HG03575 (cell line): ENCODE measurements at regions not wholly inside any gene's neighbourhood (a gene's known extent, or its start where the extent isn't known, plus 50 kb on each side); places are given as distances from the start of the nearest gene placed in this dataset.

Experiments
- ATAC-seq: cut with Tn5 transposase; IDR thresholded peaks from one replicate; pipeline ENCODE4 v1.9.1; 2021; ENCODE audit not compliant: unreplicated experiment, insufficient number of reproducible peaks, low FRiP score; ENCODE audit errors: extremely low read depth

DNA sequence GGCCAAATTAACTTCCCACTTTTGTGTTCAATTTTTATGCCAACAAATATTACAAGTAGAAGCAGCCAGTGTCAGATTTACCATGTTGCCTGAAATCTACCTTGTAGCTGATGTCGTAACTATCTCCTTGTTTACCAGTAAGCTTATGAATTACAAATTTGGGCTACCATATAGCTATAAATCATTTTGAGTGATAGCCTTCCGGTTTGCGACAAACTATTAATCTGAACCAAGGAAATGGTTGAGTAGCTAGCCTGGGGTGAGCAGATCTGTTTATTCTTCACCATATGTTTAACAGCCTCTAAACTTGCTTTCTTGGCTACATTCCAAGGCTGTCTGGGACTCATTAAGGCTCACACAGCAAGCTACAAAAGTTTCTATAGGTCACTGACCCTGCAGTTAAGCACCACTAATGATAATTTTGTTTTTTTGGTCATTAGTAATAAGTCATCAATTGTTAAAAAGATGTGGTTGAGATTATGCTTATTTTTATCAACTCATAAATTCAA is 218.7 kb upstream of the SPOCK3 start:
- ATAC-seq = no peak

DNA sequence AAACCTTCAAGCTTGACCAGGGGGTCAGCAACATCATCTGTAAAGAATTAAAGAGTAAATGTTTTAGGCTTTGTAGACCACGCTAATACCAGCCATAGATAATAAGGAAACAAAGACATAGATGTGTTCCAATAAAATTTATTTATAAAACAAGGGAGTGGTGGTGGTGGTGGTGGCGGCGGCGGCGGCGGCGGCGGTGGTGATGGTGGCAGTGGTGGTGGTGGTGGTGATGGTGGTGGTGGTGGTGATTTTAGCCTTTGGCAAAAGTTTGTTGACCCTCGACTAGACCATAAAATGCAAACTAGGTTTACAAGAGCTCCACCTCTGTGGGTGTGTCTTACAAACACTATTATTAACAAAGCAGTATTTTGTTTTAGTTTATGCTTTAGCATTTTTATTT is 222.3 kb upstream of the SPOCK3 start:
- ATAC-seq = no peak

DNA sequence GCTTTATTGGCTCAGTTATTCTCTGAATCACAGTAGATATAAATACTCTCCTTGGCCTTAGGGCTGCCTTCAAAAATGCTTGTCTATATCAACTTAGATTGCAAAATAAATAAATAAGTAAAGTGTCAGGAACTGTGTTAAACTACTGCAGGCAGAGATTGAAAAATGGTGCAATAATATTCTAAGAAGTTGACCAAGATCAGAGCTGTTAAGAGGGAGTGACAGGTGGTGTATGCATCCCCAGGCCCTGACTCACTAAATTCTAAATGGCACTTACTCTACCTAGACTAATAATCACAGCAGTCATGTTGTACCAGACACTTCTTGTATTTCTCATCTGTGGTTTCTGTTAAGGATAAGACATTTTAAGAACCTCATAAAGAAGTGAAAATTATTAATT is 235.1 kb upstream of the SPOCK3 start:
- ATAC-seq = no peak

DNA sequence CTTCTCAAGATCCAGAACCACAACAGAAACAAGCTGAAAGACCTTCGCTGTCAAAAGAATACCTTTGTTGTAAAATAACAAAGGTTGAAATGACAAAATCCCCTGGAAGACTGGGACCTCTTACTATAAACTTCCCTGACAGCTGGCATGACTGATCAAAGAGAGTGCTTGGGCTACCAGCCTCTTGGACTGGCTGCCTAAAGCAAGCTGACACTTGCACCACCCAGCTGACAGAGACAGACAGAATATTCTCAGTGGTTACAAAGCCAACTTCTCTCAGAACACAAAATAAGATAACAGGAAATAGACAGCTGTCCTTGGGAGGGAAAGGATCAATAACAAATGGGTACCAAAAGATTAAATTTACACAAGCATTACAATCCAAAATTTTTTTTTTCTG is 241.7 kb upstream of the SPOCK3 start:
- no peak for ATAC-seq

DNA sequence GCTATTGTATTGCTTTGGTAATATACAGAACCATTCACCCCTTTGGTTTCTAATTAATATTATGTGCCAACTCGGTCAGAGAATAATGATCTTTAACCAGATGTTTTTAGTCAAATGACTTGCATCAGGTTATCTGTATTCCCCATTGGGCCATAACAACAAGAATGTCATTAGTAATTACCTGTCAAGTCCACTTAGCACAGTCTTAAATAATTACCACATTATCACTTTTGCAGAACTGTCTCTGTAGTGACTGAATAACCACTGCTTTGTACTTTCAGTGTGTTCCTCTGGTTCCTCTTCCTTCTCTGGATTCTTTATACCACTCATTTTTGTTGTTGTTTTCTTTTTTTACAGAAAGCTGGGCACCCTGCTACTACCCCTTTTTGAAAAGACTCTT is 257.7 kb upstream of the SPOCK3 start:
- ATAC-seq = no peak

DNA sequence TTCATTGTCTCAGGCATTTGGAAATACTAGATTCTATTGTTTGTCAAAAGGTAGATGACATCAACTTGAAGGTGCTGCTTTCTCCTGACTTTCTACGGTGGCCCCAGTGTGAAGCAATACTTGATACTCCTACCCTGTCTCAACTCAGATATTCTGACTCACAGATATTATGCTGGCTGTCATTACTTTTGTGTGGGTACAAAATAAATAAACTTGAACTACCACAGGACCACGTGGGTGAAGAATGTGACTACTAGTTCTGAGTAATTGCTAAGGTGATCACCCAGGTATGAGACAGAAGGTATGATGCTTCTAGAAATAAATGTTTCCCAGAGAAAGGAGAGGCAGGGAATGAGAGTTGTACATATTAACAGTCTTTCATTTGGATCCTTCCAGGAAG is 275.3 kb upstream of the SPOCK3 start:
- ATAC-seq = no peak

DNA sequence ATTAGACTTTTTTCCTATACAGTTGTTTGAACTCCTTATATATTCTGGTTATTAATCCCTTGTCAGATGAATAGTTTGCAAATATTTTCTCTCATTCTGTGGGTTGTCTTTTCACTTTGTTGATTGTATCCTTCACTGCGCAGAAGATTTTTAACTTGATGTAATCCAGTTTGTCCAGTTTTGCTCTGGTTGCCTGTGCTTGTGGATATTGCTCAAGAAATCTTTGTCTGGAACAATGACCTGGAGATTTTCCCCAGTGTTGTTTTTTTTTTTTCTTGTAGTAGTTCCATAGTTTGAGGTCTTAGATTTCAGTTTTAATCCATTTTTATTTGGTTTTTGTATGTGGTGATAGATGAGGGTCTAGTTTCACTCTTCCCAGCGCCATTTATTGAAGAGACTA is 289.8 kb upstream of the SPOCK3 start:
- ATAC-seq = no peak

DNA sequence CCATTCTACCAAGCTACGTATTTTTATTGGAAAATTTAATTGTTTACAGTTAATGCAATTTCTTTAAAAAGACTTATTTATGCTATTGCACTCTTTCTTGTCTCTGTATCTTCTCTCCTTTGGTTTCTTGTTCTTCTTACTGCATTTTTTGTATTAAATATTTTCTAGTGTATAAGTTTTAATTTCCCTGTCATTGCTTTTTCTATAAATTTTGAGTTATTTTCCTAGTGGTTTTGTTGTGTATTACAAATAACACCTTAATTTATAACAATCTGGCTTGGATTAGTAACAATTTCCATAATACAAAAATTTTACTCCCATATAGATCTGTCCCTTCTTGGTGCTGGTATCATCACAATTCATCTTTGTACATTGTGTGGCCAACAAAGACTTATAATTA is 303.5 kb upstream of the SPOCK3 start:
- no peak for ATAC-seq

DNA sequence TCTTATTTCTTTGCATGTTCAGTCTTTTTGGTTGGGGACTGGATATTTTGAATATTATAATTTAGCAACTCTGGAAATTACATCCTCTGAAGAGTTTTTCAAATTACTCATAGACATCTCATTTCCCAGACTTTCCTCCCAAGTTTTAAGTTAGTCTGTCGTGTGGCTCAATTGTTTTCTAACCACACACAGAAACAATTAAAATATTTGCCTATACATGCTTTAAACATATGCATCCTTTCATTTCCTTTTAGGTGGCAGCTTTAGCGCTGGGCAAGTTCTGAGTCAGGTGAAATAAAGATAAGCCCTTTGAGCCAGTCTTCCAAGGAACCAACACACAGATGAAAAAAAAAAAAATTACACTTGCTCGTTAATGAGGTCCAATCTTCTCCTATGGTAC is 307.0 kb upstream of the SPOCK3 start:
- no peak for ATAC-seq

DNA sequence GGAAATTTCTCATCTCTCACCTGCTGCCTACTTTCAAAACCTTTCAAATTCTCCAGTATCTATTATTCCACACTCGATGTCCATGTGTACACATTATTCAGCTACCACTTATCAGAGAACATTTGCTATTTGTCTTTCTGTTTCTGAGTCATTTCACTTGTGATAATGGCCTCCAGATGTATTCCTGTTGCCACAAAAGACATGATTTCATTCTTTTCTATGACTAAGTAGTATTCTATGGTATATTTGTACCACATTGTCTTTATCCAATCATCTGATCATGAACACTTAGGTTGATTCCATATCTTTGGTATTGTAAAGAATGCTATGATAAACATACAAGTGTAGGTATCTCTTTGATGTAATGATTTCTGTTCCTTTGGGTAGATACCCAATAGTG is 310.1 kb upstream of the SPOCK3 start:
- ATAC-seq = no peak

DNA sequence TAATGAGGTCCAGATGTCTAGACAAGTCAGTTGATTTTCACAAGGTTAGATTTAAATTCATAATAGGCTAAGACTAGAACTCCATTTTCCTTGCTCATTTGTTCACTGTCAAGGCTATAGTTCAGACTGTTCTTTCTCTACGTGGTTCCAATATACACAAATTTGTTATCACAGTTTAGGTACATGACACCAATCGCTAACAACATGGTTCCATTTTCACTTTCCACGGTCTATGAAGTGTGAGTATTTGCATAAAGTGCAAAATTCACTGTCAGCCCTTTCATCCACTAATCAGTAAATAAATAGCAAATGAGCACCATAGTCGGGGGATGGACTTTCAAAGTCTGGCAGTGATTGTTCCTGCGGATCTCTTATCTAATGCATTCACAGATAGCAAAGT is 315.7 kb upstream of the SPOCK3 start:
- ATAC-seq = no peak

DNA sequence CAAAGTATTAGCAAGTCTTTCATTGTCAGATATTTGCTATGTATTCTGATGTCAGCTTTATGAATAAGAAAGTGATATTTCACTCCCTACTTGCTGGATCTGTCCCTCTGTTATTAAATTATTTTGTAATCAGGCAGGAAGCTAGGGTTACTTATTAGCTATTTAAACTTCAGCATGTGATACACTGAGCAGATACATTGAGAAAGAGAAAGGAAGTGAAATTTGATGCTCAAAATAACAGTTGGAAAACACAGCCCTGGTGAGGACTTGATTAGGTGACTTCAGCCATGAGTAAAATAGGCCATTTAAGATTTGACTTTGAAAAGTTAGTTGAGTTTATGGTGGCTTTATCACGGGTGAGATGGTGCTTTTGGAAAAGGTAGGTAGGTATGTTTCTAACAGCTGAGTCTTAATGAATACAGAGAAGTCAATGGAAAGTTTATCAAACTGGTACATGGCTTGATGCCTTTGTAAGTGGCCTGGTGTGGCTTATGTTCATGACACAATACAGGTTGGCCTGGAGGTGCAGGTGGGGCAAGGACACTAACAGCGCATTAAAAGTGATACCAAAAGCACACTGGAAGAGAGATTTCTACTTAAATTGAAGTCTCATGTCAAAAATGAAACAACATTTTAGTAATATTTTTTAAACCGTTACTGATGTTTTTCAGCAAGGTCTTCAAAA is 321.2 kb upstream of the SPOCK3 start:
- no peak for ATAC-seq

DNA sequence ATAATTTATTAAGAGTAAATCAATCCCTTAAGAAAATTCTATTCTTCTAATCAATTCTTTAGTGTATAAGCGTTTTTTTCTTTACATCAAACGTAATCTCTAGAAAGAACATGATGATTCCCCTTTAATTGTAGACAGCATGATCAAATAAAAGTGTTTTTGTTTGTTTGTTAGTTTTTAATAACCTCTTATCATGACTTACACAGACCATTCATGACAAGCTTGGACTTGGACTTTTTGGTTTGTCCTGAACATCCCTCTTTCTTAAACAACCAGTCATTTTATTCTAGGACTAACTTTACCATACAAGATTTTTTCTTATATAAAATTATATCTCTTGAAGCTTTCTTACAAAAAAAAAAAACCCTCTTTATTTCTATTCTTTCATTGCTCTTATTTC is 344.6 kb upstream of the SPOCK3 start:
- ATAC-seq = no peak

DNA sequence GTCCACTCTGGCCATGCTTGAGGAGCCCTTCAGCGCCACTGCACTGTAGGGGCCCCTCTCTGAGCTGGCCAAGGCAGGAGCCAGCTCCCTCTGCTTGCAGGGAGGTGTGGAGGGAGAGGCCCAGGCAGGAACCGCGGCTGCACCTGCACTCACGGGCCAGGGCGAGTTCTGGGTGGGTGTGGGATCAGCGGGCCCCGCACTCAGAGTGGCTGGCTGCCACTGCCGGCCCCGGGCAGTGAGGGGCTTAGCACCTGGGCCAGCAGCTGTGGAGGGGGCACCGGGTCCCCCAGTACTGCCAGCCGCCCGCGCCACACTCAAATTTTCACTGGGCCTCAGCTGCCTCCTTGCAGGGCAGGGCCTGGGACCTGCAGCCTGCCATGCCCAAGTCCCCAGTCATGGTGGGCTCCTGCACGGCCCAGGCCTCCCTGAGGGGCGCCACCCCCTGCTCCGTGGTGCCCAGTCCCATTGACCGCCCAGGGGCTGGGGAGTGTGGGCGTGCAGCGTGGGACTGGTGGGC is 347.2 kb upstream of the SPOCK3 start:
- ATAC-seq = no peak

DNA sequence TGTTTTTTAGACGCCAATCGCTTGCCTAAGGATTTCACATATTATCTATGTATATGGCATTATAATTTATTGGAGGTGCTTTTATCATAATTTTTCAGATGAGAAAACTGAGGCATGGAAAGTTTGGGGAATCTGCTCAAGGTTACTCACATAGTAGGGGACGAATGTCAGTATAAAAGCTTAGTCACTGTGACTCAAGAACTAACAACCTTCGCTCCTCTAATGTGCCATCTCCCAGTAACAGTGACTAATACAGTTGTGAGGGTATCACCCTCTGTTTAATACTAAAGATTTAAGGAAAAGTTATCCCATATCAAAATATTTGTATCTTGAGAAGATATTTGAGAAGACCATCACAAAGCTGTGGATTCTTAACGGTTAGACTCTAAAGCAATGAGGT is 353.1 kb upstream of the SPOCK3 start:
- ATAC-seq = no peak

DNA sequence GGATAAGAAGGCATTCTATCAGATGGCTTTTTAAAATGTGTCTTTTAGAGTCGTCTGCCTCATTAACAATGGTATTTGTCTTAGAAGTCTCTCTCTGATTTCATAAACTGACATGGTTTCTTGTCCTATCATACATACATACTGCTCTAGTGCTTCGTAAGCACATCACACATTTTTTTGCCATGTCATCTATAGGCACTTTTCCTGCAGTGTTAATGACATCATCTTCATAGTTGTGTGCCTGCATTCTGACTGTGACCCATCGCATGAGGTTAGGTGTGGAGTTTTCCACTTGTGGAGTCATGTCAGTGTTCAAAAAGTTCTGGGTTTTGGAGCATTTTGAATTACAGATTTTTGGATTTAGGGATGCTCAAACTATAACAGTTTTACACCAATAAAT is 361.6 kb upstream of the SPOCK3 start:
- no peak for ATAC-seq

DNA sequence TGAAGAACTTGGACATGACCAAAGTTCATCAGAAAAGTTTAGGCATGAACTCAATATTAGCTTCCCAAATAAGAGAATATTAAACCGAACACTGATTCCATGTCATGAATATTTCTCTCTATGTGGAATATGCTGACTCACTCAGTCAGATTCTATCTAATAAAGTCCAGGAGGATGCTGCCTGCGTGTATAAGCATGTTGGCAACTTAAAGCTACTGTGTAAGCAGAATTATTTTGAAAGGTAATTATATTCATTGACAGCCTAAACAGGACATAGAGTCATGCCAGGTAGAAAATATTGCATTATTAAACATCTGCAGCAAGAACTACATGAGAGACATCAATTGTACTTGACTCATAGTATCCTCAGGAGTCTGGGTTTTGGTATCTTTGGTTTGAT is 367.9 kb upstream of the SPOCK3 start:
- no peak for ATAC-seq

DNA sequence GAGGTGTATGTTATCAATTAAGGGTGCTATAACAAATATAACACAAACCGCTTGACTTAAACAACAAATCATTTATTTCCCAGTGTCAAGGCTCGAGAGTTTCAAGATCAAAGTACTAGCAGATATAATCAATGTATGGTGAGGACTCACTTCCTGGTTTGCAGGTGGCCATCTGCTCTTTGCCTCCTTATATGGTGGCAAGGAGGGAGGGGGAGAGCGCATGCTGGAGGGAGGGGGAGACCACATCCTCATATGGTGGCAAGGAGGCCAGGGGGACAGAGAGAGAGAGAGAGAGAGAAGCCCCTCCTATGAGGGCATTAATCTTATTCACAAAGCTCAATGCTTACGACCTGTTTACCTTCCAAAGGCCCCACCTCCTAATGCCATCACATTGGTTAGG is 372.3 kb upstream of the SPOCK3 start:
- ATAC-seq = no peak

DNA sequence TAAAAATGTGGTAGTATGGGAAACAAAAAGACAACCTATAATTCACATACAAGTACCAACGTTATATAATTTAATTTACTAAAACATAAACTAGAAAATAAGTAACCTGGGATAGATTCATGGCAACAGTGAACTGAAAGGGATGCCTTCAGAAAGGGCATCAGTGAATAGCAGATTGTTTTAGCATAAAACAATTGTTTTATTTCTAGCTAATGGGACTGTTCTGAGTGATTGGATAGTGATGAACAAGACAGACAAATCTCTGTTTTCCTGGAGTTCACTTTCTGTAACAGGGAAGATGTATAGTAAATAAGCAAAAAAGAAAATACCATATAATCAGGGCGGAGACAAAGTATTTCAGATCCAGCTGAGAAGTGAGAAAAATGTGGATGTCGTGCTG is 379.1 kb upstream of the SPOCK3 start:
- no peak for ATAC-seq

DNA sequence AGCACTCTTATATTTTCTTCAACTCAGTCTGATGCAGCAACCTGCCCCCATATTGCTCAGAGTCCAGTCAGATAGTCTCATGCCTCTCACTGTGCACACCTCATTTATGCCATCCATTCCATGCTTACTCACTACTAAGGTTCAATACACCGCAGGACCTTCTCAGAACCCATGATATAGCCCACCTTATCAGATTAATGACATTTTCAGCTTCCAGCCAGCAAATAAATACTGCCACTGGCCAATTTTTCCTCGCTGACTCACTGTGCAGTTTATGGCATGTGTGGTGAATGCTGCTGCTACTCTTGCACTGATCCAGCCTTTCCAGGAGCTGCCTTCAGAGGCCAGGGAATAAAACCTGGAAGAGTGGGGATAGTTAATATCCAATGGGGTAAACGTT is 380.6 kb upstream of the SPOCK3 start:
- no peak for ATAC-seq

DNA sequence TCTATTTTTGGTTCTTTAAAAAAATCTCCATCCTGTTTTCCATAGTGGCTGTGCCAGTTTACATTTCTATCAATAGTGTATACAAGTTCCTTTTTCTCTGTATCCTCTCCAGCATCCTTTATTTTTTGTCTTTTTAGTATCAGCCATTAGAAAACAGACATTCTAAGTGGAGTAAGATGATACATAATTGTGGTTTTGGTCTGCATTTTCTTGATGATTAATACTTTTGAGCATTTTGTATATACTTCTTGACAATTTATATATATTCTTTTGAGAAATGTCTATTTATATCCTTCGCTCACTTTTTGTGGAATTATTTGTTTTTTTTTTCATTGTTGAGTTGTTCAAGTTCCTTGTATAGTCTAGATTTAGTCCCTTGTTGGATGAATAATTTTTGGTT is 382.2 kb upstream of the SPOCK3 start:
- no peak for ATAC-seq
